Lung (tissue), 11 donors: ENCODE measurements at regions not wholly inside any gene's neighbourhood (a gene's known extent, or its start where the extent isn't known, plus 50 kb on each side); places are given as distances from the start of the nearest gene placed in this dataset.

ENCODE experiments used
- ATAC-seq: fragments of 200-7000 bp; cut with Tn5 transposase; one replicate; pipeline ENCODE4 v1.9.1; 2020; ENCODE audit warnings: moderate number of reproducible peaks; ENCODE audit not compliant: insufficient read depth, low FRiP score
- DNase-seq, 3 donors: peaks; one replicate each; pipeline ENCODE4 v3.0.0-alpha.2; 2013 to 2017
- H3K27ac ChIP-seq, 2 donors: one replicate each; pipeline ENCODE4 v1.5.1; 2013; ENCODE audit warnings: mild to moderate bottlenecking in 2 of 2, moderate library complexity in 2 of 2, control low read depth in 1 of 2, inconsistent platforms in 1 of 2, low read depth in 1 of 2, low read length in 1 of 2
- H3K27me3 ChIP-seq, 3 donors: one replicate each; pipeline ENCODE4 v1.5.1; 2013; ENCODE audit warnings: low read length in 2 of 3; ENCODE audit not compliant: control insufficient read depth in 3 of 3, insufficient read depth in 3 of 3
- H3K36me3 ChIP-seq, 4 donors: one replicate each; pipeline ENCODE4 v1.5.1; 2013; ENCODE audit warnings: low read length in 4 of 4, mild to moderate bottlenecking in 1 of 4, moderate library complexity in 1 of 4; ENCODE audit not compliant: control insufficient read depth in 4 of 4, insufficient read depth in 4 of 4
- H3K4me1 ChIP-seq, 5 donors: one replicate each; pipeline ENCODE4 v1.5.1; 2013; ENCODE audit warnings: low read length in 5 of 5, mild to moderate bottlenecking in 2 of 5, moderate library complexity in 1 of 5; ENCODE audit not compliant: control insufficient read depth in 5 of 5, insufficient read depth in 5 of 5
- H3K4me3 ChIP-seq: one replicate; pipeline ENCODE4 v1.5.1; 2013; ENCODE audit warnings: mild to moderate bottlenecking, control low read depth, moderate library complexity
- H3K9ac ChIP-seq, 2 donors: one replicate each; pipeline ENCODE4 v1.5.1; 2013; ENCODE audit warnings: low read length in 2 of 2, control low read depth in 1 of 2; ENCODE audit not compliant: insufficient read depth in 1 of 2
- H3K9me3 ChIP-seq, 4 donors: one replicate each; pipeline ENCODE4 v1.5.1; 2013; ENCODE audit warnings: low read length in 3 of 4, mild to moderate bottlenecking in 1 of 4, moderate library complexity in 1 of 4; ENCODE audit not compliant: control insufficient read depth in 4 of 4, insufficient read depth in 3 of 4
- WGBS, 2 donors: extraction: QIAGEN DNeasy Blood & Tissue Kit; methylation state at CpG; one replicate each; pipeline ENCODE4 v1.1.7; 2013; 5-methylcytosine and 5-hydroxymethylcytosine counted together
- TF ChIP-seq, protein P1 (sequence below): IDR thresholded peaks from 2 replicates; pipeline ENCODE4 v1.5.1; 2012; ENCODE audit warnings: mild to moderate bottlenecking; ENCODE audit errors: control extremely low read depth, extremely low read depth
- donor health status: control.
- donor health status: control.
- donor health status: Bipolar disorder and iron deficiency.
- donor health status: healthy.
- donor health status: DM: yes; HTN: yes; CAD: no.

DNA sequence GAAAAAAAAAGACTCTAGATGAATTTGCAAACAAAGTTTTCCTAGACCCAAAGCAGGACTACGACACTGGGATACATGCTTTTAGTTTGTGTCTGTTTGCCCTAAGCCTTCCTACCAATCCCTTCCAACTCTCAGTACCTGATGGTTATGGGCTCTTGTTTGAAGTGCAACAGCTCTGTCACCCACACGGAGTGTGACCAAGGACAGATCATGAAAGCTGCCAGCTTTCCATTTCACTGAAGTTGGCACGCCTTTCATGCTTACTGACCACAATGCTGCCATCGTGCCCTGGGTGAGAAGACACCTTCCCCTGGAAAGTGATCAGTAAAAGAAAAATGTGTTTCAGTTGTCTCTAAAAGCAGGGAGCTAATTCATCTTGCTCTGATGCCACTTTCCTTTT lies 312.5 kb upstream of the PTBP2 start:
- WGBS, 2 donors: 61 to 76% methylated on average over 4 of the region's 4 CpGs
- DNase-seq: no peak
- TF ChIP-seq, protein P1, sequence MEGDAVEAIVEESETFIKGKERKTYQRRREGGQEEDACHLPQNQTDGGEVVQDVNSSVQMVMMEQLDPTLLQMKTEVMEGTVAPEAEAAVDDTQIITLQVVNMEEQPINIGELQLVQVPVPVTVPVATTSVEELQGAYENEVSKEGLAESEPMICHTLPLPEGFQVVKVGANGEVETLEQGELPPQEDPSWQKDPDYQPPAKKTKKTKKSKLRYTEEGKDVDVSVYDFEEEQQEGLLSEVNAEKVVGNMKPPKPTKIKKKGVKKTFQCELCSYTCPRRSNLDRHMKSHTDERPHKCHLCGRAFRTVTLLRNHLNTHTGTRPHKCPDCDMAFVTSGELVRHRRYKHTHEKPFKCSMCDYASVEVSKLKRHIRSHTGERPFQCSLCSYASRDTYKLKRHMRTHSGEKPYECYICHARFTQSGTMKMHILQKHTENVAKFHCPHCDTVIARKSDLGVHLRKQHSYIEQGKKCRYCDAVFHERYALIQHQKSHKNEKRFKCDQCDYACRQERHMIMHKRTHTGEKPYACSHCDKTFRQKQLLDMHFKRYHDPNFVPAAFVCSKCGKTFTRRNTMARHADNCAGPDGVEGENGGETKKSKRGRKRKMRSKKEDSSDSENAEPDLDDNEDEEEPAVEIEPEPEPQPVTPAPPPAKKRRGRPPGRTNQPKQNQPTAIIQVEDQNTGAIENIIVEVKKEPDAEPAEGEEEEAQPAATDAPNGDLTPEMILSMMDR: no peak

DNA sequence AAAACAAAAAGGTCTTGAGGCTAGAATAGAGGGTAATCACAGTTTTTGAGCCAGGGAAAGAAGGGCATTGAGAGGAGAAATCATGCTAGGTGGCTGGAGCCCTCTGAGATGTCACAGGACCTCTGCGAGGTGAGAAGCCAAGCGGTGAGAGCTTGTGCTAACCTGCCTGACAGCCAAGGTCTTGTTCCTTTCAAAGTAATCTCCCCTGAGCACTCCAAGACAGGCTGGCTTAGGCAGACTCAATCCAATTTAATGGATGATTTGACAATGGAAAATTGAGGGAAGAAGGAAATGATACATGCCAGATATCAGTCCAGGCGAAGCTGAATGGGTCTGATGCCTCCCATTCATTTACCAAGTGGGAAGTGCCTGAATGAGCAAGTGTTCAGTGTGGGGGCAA lies 311.9 kb upstream of the PTBP2 start:
- DNase-seq (no peak), ATAC-seq (no peak)
- no peaks in the 10 kb centered on the region for H3K27me3 ChIP-seq
- no peak overlapping the region for H3K27ac ChIP-seq
- no peak overlapping the region for H3K9ac ChIP-seq
- H3K36me3 ChIP-seq: no peaks in the 10 kb centered on the region
- TF ChIP-seq, protein P1: no peak
- no peaks in the 10 kb centered on the region for H3K9me3 ChIP-seq
- H3K4me3 ChIP-seq: no peak overlapping the region
- H3K4me1 ChIP-seq: peaks cover 0 to 2% (median 0%) of the 10 kb centered on the region in 5 donors
- 86 to 93% methylated on average over 3 of the region's 3 CpGs for WGBS, 2 donors

More for the DNA sequence above, 312.5 kb upstream of the PTBP2 start:
- Histone ChIP-seq H3K27ac (no peak overlapping the region), H3K36me3 (no peaks in the 10 kb centered on the region), H3K4me3 (no peak overlapping the region), H3K27me3 (no peaks in the 10 kb centered on the region), H3K4me1 (peaks cover 0 to 2% (median 0%) of the 10 kb centered on the region in 5 donors), H3K9me3 (no peaks in the 10 kb centered on the region), H3K9ac (no peak overlapping the region)
- no peak for ATAC-seq

DNA sequence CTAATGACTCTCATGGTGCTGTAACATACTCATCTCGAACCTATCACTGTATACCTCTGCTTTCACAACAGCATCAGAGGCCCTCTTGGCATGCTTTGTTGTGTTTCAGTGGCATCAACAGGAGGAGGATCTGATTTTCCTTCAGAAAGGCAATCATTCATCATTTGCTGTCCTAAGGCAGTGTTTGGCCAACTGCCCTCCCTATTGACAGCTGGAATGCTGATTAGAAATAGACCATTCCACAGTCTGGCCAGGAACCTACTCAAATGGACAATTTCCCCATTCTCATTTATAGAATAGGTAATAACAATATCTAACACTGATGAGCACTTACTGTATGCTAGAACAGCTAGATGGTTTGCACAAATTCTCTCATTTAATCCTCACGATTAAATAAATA lies 310.6 kb upstream of the PTBP2 start:
- ATAC-seq (no peak), DNase-seq (no peak)
- Histone ChIP-seq H3K4me3 (no peak overlapping the region), H3K27me3 (no peaks in the 10 kb centered on the region), H3K4me1 (peaks cover 0 to 2% (median 0%) of the 10 kb centered on the region in 5 donors), H3K9ac (no peak overlapping the region), H3K9me3 (no peaks in the 10 kb centered on the region), H3K27ac (no peak overlapping the region), H3K36me3 (no peaks in the 10 kb centered on the region)
- WGBS, 2 donors: 58 to 83% methylated on average over 2 of the region's 2 CpGs
- TF ChIP-seq, protein P1: no peak

DNA sequence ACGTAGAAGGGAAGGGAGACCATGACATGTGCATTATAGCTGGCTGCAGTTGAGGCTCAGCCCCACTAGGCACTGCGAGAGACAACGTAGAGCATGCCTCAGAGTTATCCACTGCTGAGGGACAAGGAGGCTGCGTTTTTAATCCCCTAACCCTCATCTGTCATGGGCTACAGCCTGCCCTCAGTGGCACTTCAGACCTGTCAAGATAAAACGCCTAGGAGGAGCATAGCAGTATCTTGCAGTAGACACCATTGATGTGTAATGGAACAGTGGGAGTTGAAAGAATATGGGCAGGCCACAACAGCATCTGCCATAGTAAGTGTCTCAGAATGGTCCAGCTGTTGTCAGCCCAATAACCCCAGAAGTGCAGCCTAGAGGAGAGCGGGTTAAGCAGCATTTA lies 307.0 kb upstream of the PTBP2 start:
- ATAC-seq (no peak), DNase-seq (peak in 2 of 3 donors; percentile 1 to 2)
- TF ChIP-seq, protein P1: no peak
- H3K27me3 ChIP-seq: no peaks in the 10 kb centered on the region
- H3K36me3 ChIP-seq: no peaks in the 10 kb centered on the region
- WGBS, 2 donors: 62 to 69% methylated on average over 6 of the region's 6 CpGs
- H3K4me1 ChIP-seq: peaks cover 0 to 10% (median 2%) of the 10 kb centered on the region in 5 donors
- H3K9me3 ChIP-seq: no peaks in the 10 kb centered on the region
- H3K4me3 ChIP-seq: no peak overlapping the region
- H3K27ac ChIP-seq: no peak overlapping the region
- H3K9ac ChIP-seq: no peak overlapping the region
